Erythroblast (primary cell): ENCODE measurements at regions not wholly inside any gene's neighbourhood (a gene's known extent, or its start where the extent isn't known, plus 50 kb on each side); places are given as distances from the start of the nearest gene placed in this dataset.

Experiments
- GATA1 ChIP-seq: IDR thresholded peaks from 2 replicates; pipeline ENCODE4 v1.6.1; 2011; ENCODE audit warnings: low read depth, mild to moderate bottlenecking, control low read depth, low read length, moderate library complexity
- POLR2A ChIP-seq: IDR thresholded peaks from 2 replicates; pipeline ENCODE4 v1.6.1; 2011; ENCODE audit warnings: mild to moderate bottlenecking, low read length

DNA sequence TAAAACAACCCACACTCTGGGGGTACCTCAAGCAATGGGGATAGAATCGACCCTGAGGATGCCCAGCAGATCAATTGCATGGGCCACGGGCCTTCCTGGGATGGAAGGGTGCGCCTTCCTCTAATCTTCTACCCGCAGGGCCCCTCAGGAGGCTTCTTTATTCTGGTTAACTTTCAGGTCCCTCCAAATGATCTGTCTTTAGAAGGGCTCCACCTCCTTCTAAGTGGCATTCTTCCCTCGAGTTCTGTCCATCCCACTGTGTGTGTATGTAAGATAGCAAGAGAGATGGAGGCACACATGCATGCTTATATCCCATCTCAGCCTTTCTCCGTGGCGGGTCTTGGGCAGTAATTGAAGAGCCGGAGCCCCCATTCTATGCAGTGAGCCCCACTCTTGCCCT lies 125.7 kb downstream of the MRM1 start:
- TF ChIP-seq POLR2A (no peak), GATA1 (no peak)
